H9 (cell line): ENCODE measurements at regions not wholly inside any gene's neighbourhood (a gene's known extent, or its start where the extent isn't known, plus 50 kb on each side); places are given as distances from the start of the nearest gene placed in this dataset.
A peak's percentile ranks its signal among the peaks of the same experiment; 100 is the strongest.

ENCODE experiments used
- DNase-seq: peaks from one replicate; pipeline ENCODE4 v3.0.0-alpha.2; 2017
- H2AFZ ChIP-seq: one replicate; pipeline ENCODE4 v1.6.1; 2013; ENCODE audit warnings: mild to moderate bottlenecking, low read length, control low read depth, moderate library complexity
- H2AK5ac ChIP-seq: 2 replicates; pipeline ENCODE4 v1.6.1; 2013; ENCODE audit warnings: low read length, control low read depth, mixed read lengths; ENCODE audit not compliant: insufficient read length
- H2BK120ac ChIP-seq: one replicate; pipeline ENCODE4 v1.6.1; 2013; ENCODE audit warnings: low read depth, mild to moderate bottlenecking, low read length, control low read depth, inconsistent platforms; ENCODE audit not compliant: poor library complexity, severe bottlenecking
- H2BK12ac ChIP-seq: 2 replicates; pipeline ENCODE4 v1.6.1; 2013; ENCODE audit warnings: low read length, control low read depth, mixed read lengths, low read depth; ENCODE audit not compliant: insufficient read length
- H2BK15ac ChIP-seq: 2 replicates; pipeline ENCODE4 v1.6.1; 2013; ENCODE audit warnings: low read depth, low read length, control low read depth
- H2BK20ac ChIP-seq: one replicate; pipeline ENCODE4 v1.6.1; 2013; ENCODE audit warnings: low read depth, mild to moderate bottlenecking, low read length, control low read depth, inconsistent platforms; ENCODE audit not compliant: poor library complexity, severe bottlenecking
- H2BK5ac ChIP-seq: 2 replicates; pipeline ENCODE4 v1.6.1; 2013; ENCODE audit warnings: low read length, control low read depth, mixed read lengths; ENCODE audit not compliant: insufficient read length
- H3K14ac ChIP-seq: 2 replicates; pipeline ENCODE4 v1.6.1; 2013; ENCODE audit warnings: low read length, control low read depth; ENCODE audit not compliant: insufficient read depth
- H3K18ac ChIP-seq: 2 replicates; pipeline ENCODE4 v1.6.1; 2013; ENCODE audit warnings: low read depth, mild to moderate bottlenecking, mixed read lengths, low read length, control low read depth; ENCODE audit not compliant: insufficient read length
- H3K23ac ChIP-seq: 2 replicates; pipeline ENCODE4 v1.6.1; 2013; ENCODE audit warnings: low read length, control low read depth, mixed read lengths, low read depth; ENCODE audit not compliant: insufficient read length
- H3K23me2 ChIP-seq: 2 replicates; pipeline ENCODE4 v1.6.1; 2013; ENCODE audit warnings: low read depth, mild to moderate bottlenecking, mixed read lengths, low read length, control low read depth; ENCODE audit not compliant: insufficient read length, poor library complexity, severe bottlenecking
- H3K27ac ChIP-seq: 2 replicates; pipeline ENCODE4 v1.5.1; 2013; ENCODE audit warnings: low read length, control low read depth, mixed read lengths, low read depth; ENCODE audit not compliant: insufficient read length
- H3K27me3 ChIP-seq: 2 replicates; pipeline ENCODE4 v1.6.1; 2013; ENCODE audit warnings: low read length, control low read depth, inconsistent platforms; ENCODE audit not compliant: insufficient read depth
- H3K4ac ChIP-seq: 2 replicates; pipeline ENCODE4 v1.6.1; 2013; ENCODE audit warnings: low read depth, mild to moderate bottlenecking, control low read depth, inconsistent platforms, low read length, moderate library complexity
- H3K4me1 ChIP-seq: 2 replicates; pipeline ENCODE4 v1.6.1; 2013; ENCODE audit warnings: low read length, control low read depth, inconsistent platforms; ENCODE audit not compliant: insufficient read depth
- H3K4me2 ChIP-seq: 2 replicates; pipeline ENCODE4 v1.6.1; 2013; ENCODE audit warnings: low read length, control low read depth, mixed read lengths; ENCODE audit not compliant: insufficient read length, insufficient read depth
- H3K56ac ChIP-seq: 2 replicates; pipeline ENCODE4 v1.6.1; 2013; ENCODE audit warnings: low read depth, mild to moderate bottlenecking, mixed read lengths, low read length, control low read depth; ENCODE audit not compliant: insufficient read length
- H3K79me1 ChIP-seq: 2 replicates; pipeline ENCODE4 v1.6.1; 2013; ENCODE audit warnings: low read depth, mild to moderate bottlenecking, moderate library complexity, low read length, control low read depth, inconsistent platforms; ENCODE audit not compliant: insufficient read depth, poor library complexity, severe bottlenecking
- H3K79me2 ChIP-seq: 2 replicates; pipeline ENCODE4 v1.6.1; 2013; ENCODE audit warnings: low read length, control low read depth, inconsistent platforms; ENCODE audit not compliant: insufficient read depth
- H3K9ac ChIP-seq: 2 replicates; pipeline ENCODE4 v1.6.1; 2013; ENCODE audit warnings: low read length, control low read depth, mixed read lengths; ENCODE audit not compliant: insufficient read length; ENCODE audit errors: extremely low read depth
- H3K9me3 ChIP-seq: one replicate; pipeline ENCODE4 v1.6.1; 2013; ENCODE audit warnings: low read depth, low read length, inconsistent platforms; ENCODE audit not compliant: control insufficient read depth
- H3T11ph ChIP-seq: one replicate; pipeline ENCODE4 v1.6.1; 2013; ENCODE audit warnings: mild to moderate bottlenecking, low read length, control low read depth, inconsistent platforms
- H4K20me1 ChIP-seq: one replicate; pipeline ENCODE4 v1.6.1; 2013; ENCODE audit not compliant: control insufficient read depth, insufficient read length, insufficient read depth
- H4K5ac ChIP-seq: 2 replicates; pipeline ENCODE4 v1.6.1; 2013; ENCODE audit warnings: low read depth, mild to moderate bottlenecking, mixed read lengths, low read length, control low read depth; ENCODE audit not compliant: insufficient read length
- H4K8ac ChIP-seq: replicated peaks from 2 replicates; pipeline ENCODE4 v1.6.1; 2013; ENCODE audit warnings: low read length, control low read depth, mixed read lengths, low read depth; ENCODE audit not compliant: insufficient read length
- H4K91ac ChIP-seq: 2 replicates; pipeline ENCODE4 v1.6.1; 2013; ENCODE audit warnings: low read depth, mild to moderate bottlenecking, moderate library complexity, mixed read lengths, low read length, control low read depth; ENCODE audit not compliant: insufficient read length
- H3K27ac Mint-ChIP-seq, 3 experiments: 2 replicates in 2 of 3; 3 replicates in 1 of 3; pipeline ENCODE4 v1.8.0; 2020 to 2021; ENCODE audit warnings: mixed read lengths in 3 of 3, mild to moderate bottlenecking in 1 of 3, moderate library complexity in 1 of 3
- H3K27me3 Mint-ChIP-seq: 2 replicates; pipeline ENCODE4 v1.8.0; 2021; ENCODE audit warnings: low read depth, mild to moderate bottlenecking, moderate library complexity, mixed read lengths
- H3K36me3 Mint-ChIP-seq, 3 experiments: 2 replicates in 2 of 3; 3 replicates in 1 of 3; pipeline ENCODE4 v1.8.0; 2020 to 2021; ENCODE audit warnings: low read depth in 3 of 3, mixed read lengths in 3 of 3; ENCODE audit not compliant: insufficient read depth in 1 of 3
- H3K4me1 Mint-ChIP-seq, 2 experiments: 2 replicates each; pipeline ENCODE4 v1.8.0; 2020; ENCODE audit warnings: mixed read lengths in 2 of 2
- H3K4me3 Mint-ChIP-seq, 2 experiments: 2 replicates in 1 of 2; 3 replicates in 1 of 2; pipeline ENCODE4 v1.8.0; 2020 to 2021; ENCODE audit warnings: mild to moderate bottlenecking in 2 of 2, mixed read lengths in 2 of 2, moderate library complexity in 1 of 2
- H3K9me3 Mint-ChIP-seq, 2 experiments: 2 replicates in 1 of 2; 3 replicates in 1 of 2; pipeline ENCODE4 v1.8.0; 2020; ENCODE audit warnings: mild to moderate bottlenecking in 2 of 2, mixed read lengths in 2 of 2, moderate library complexity in 1 of 2
- WGBS: extraction: QIAGEN DNeasy Blood & Tissue Kit; methylation state at CpG from one replicate; pipeline ENCODE4 v1.1.7; 2013; ENCODE audit warnings: missing lambda C conversion rate, low lambda C conversion rate, mixed read lengths; ENCODE audit not compliant: insufficient read length; ENCODE audit errors: extremely low coverage; 5-methylcytosine and 5-hydroxymethylcytosine counted together
- TF ChIP-seq, protein P1 (sequence below): fragments of 200-600 bp; sonication (generic); conservative IDR thresholded peaks from 3 replicates; pipeline ENCODE4 v1.8.0; 2021; ENCODE audit warnings: antibody characterized with exemption, mild to moderate bottlenecking

DNA sequence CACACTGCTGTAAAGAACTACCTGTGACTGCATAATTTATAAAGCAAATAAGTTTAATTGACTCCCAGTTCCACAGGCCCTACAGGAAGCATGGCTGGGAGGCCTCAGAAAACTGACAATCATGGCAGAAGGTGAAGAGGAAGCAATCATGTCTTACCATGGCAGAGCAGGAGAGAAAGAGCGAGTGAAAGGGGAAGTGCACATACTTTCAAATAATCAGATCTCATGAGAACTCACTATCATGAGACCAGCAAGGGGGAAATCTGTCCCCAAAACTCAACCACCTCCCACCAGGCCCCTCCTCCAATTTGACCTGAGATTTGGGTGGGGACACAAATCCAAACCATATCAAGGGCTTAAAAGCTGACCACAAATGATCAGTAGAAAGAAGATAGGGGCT lies 493.2 kb downstream of the PTPRC start:
- H3K56ac ChIP-seq: no peak overlapping the region
- Mint-ChIP-seq H3K36me3 (no peaks in the 10 kb centered on the region), H3K27me3 (no peaks in the 10 kb centered on the region), H3K4me1 (peaks cover 7 to 8% of the 10 kb centered on the region in 2 experiments), H3K27ac (peak overlapping the region in 1 of 3 experiments; percentile 27; a peak in 1 of 7 replicates), H3K9me3 (no peaks in the 10 kb centered on the region), H3K4me3 (no peak overlapping the region)
- no peaks in the 10 kb centered on the region for H3K79me1 ChIP-seq
- no peak overlapping the region for H2BK5ac ChIP-seq
- H4K91ac ChIP-seq: no peak overlapping the region
- no peaks in the 10 kb centered on the region for H3K27me3 ChIP-seq
- no peak overlapping the region for H3K4ac ChIP-seq
- no peak overlapping the region for H2BK120ac ChIP-seq
- H3K18ac ChIP-seq: no peak overlapping the region
- no peak overlapping the region for H2BK20ac ChIP-seq
- H3K27ac ChIP-seq: no peak overlapping the region
- no CpG with 5 or more reads among the region's 1 CpG for WGBS
- H3K23me2 ChIP-seq: no peaks in the 10 kb centered on the region
- no peak overlapping the region for H4K8ac ChIP-seq
- TF ChIP-seq, protein P1, sequence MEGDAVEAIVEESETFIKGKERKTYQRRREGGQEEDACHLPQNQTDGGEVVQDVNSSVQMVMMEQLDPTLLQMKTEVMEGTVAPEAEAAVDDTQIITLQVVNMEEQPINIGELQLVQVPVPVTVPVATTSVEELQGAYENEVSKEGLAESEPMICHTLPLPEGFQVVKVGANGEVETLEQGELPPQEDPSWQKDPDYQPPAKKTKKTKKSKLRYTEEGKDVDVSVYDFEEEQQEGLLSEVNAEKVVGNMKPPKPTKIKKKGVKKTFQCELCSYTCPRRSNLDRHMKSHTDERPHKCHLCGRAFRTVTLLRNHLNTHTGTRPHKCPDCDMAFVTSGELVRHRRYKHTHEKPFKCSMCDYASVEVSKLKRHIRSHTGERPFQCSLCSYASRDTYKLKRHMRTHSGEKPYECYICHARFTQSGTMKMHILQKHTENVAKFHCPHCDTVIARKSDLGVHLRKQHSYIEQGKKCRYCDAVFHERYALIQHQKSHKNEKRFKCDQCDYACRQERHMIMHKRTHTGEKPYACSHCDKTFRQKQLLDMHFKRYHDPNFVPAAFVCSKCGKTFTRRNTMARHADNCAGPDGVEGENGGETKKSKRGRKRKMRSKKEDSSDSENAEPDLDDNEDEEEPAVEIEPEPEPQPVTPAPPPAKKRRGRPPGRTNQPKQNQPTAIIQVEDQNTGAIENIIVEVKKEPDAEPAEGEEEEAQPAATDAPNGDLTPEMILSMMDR: no peak
- no peak overlapping the region for H4K5ac ChIP-seq
- H3K9ac ChIP-seq: no peak overlapping the region
- no peak for DNase-seq
- no peak overlapping the region for H2AK5ac ChIP-seq
- no peak overlapping the region for H2BK12ac ChIP-seq
- H3K79me2 ChIP-seq: no peaks in the 10 kb centered on the region
- no peaks in the 10 kb centered on the region for H3K9me3 ChIP-seq
- H4K20me1 ChIP-seq: no peaks in the 10 kb centered on the region
- no peak overlapping the region for H3T11ph ChIP-seq
- H3K14ac ChIP-seq: no peak overlapping the region
- no peak overlapping the region for H3K23ac ChIP-seq
- no peak overlapping the region for H2BK15ac ChIP-seq
- no peak overlapping the region for H2AFZ ChIP-seq
- H3K4me1 ChIP-seq: no peaks in the 10 kb centered on the region
- no peak overlapping the region for H3K4me2 ChIP-seq
